Nucleus accumbens (tissue), 56 donors: ENCODE measurements at regions not wholly inside any gene's neighbourhood (a gene's known extent, or its start where the extent isn't known, plus 50 kb on each side); places are given as distances from the start of the nearest gene placed in this dataset.
"Not testable (repeated sequence)": the region's sequence is repeated elsewhere in the genome, so short reads cannot be mapped to it uniquely, and the experiment has no call there.

Experiments used
- DNase-seq, 56 donors: peaks; one replicate each; lab custom pipeline; 2025; lab: John Stamatoyannopoulos, UW

DNA sequence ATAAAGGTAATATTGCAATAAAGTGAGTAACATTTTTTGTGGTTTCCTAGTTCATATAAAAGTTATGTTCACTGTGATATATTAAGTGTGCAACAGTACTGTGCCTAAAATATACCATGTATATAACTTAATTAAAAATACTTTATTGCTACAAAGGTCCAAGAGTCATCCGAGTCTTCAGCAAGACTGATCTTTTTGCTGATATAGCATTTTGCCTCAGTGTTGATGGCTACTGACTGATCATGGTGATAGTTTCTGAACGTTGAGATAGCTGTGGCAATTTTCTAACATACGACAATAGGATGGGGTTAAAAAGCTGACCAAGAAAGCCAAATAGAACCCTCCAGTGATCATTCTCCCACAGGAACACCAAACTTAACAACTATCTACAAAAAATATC lies 1302.7 kb downstream of the TECRL start:
- DNase-seq: no peak

DNA sequence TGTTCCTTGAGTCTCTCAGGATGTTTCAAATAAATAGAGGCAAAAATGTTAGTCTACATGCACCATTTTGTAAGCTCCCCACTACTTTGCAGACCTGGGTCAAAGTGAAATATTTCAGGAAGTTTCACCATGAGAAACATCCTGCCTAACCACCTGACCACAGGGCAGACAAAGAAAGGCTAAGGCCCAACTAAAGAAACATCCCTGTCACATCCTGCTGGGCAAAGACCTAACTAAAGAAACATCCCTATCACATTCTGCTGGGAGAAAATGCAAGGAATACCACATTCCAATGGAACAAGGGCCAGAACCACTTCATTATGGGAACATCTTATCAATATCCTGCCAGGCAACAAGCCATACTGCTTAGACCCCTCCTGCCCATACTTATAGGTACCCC lies 1303.4 kb downstream of the TECRL start:
- no peak for DNase-seq

DNA sequence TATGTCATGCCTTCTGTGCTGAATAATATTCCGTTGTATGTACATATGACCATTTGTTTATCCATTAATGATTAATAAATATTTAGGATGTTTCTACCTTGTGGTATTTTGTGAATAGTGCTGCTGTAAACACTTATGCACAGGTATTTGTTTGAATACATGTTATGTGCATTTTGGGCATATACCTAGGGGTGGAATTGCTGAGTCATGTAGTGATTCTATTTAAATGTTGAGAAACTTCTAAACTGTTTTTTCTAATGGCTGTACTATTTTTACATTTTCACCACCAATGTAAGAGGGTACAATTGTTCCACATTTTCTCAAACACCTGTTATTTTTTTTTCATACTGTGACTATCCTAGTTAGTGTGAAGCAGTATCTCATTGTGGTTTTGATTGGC lies 1318.6 kb downstream of the TECRL start:
- DNase-seq: no peak

DNA sequence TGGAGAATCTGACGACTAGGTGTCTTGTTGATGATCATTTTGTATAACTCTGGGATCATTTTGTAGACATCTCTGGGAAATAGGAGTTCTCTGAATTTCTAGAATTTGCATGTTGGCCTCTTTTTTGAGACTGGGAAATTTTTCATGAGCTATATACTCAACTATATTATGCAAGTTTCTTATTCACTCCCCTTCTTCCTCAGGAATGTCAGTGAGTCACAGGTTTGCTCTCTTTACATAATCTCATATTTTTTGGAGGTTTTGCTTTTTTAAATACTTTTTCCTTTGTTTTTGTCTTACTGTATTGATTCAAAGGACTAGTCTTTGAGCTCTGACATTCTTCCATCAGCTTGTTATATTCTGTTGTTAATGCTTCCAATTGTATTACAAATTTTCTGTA lies 1324.2 kb downstream of the TECRL start:
- no peak for DNase-seq

DNA sequence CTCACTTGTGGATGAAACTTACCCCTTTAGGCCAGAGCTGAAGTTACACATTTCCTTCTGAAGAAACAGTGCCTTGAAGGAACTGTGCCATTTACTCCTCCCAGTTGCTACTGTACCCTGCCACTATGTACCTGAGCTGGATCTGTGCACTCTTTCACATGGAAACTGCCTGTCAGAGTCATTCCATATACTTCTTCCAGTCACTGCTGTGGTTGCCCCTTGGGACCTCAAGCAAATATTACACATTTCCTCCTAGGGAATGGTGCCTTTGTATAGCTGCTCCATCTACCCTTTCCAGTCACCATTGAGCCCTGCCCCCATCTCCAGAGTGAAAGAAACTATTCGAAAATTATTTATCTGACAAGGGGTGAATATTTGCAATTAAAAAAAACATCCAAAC lies 1328.3 kb downstream of the TECRL start:
- DNase-seq: no peak

DNA sequence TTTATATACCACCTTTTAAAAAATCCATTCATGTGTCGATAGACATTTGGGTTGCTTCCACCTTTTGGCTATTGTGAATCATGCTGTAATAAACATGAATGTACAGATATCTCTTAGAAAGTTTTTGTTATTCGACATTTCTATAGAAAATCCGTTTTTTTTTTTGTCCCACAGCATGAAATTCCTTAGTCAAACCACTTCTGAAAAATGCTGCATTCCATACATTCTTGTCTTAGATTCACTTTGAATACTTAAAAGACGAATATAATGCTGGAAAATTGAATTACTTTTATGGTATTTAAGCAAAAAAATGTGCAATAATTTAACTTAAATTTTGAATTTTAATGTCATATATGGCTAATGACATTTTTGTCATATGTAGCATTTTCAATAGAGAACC lies 1345.5 kb downstream of the TECRL start:
- DNase-seq: no peak

DNA sequence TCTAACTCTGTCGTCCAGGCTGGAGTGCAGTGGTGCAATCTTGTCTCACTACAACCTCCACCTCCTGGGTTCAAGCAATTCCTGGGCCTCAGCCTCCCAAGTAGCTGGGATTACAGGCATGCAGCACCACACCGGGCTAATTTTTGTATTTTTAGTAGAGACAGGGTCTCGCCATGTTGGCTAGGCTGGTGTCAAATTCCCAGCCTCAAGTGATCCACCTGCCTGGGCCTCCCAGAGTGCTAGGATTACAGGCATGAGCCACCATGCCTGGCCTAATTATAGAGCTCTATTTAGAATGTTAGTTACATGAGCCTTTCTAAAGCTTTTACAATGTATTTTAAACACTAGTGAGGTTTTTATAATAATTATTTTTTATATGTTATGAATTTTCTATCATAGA lies 1346.4 kb downstream of the TECRL start:
- DNase-seq: not testable (repeated sequence)

DNA sequence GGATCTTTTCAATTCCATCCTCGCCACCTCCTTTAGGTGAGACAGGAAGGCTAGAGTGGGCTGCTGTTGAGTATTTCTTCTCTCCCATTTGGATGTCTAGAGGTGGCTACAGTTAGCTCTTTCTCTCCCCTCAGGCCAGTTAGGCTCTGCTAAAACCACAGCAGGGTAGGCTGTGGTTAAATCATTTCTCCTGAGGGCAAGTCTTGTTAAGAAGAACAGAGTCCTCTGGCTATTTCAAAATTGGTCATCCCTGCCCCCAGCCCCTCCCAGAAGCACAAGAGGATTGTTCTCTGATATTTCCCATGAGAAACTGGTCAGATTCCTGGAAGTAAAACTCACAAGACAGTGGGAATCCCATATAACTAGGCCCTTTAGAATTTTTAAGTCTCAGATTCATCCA lies 1359.5 kb downstream of the TECRL start:
- DNase-seq: no peak

DNA sequence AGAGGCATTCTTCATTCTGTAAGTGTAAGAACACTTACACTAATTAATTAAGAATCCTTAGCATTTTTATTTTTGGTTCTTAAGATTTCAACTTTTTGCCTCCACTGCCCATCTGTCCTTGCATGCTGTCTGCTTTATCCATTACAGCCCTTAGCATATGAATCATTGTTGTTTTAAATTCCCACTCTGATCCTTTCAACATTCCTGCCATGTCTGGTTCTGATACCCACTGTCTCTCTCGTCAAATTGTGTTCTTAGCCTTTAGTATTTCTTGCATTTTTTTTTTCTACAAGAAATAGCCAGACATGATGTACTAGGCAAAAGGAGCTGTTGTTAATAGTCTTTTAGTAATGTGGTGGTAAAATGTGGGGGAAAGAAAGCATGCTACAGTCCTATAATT lies 1360.0 kb downstream of the TECRL start:
- DNase-seq: no peak

DNA sequence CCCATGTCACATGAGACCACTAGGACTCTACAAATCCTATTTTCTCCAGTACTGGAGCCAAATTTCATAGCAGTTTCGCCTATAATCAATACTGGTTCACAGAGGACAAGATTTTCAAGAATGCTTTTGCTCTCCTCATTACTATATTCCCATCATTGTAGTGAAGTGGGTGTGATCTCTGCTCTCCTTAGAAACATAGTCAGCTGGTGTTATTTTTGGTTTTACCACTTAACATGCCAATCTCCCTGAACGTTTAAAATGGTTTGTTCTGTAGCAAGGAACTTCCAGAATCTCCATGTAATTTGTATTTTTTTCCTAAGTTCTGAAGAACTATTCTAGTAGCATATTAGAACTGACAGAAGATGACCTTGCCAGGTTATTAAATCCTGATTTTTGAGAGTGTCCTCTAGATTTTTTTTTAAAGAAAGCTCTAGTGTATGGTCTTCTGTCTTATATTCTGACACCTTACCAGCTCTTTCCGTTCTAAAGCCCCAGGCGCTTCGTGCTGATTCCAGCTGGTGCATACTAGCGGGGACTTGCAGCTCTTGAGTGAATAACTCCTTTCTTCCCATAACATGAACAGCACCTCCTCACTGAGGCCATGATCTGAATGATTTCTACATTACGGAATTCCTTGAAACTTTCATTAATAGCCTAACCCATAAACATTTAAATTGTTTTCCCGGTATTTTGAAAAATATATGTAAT lies 1372.9 kb downstream of the TECRL start:
- DNase-seq: no peak

DNA sequence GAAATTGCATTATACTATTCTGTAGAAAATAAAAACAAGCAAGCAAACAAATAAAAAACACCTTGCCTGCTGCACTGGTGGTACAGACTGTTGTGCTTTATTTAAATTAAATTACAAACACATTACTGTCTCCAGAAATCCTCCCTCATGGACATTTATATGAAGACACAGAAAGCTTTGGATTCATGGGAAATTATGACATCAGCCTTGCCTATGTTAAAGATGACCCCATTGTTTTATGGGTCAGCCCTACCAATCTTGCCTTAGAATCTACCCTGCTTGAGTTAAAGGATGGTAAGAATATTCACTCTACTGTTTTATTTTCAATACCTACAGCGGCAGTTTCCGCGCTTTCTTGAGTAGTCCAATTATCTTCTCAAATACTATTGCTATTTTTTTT lies 1379.9 kb downstream of the TECRL start:
- DNase-seq: no peak

DNA sequence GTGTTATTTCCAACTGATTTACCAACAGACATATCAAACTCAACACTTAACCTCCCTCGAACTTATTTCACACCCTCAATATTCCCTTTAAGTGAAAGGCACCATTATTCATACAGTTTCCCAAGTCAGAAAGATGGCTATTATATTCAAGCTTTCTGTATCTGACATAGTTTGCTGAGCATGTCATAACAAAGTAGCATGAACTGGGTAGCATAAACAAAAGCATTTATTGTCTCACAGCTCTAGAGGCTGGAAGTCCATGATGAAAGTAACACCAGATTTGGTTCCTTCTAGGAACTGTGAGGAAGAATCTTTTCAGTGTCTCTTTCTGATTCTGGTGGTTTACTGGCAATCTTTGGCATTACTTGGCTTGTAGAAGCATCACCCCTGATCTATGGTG lies 1388.6 kb downstream of the TECRL start:
- DNase-seq: no peak

DNA sequence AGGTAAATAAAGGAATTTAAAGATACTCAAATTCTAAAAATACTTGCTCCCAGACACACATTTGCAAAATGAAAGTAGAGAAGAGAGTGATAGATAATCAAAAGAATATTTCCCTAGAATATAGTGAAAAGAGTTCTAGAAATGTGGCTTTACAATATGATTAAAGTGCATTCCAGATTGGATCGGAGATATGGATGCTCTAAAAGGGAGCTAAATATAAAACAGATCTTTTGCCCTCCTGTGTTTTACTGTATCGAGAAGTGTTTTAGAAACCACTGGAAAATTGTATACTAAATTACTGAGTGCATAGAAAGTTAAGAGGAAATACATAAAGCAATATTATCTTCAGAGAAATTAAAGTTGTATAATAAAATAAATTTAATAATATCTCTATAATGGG lies 1392.0 kb downstream of the TECRL start:
- DNase-seq: no peak

DNA sequence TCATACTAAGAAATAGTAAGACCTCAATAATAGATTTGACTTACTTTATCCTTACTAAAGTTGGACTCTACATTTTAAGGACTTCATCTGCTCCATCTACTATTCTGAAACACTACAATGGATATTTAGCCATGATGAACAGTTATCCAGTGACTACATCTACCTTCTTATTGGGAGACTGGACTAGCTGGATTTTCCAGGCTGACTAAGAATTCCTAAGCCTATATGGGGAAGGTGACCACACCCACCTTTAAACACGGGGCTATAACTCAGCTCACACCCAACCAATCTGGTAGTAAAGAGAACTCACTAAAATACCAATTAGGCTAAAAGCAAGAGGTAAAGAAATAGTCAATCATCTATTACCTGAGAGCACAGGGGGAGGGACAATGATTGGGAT lies 1438.4 kb downstream of the TECRL start:
- DNase-seq: no peak

DNA sequence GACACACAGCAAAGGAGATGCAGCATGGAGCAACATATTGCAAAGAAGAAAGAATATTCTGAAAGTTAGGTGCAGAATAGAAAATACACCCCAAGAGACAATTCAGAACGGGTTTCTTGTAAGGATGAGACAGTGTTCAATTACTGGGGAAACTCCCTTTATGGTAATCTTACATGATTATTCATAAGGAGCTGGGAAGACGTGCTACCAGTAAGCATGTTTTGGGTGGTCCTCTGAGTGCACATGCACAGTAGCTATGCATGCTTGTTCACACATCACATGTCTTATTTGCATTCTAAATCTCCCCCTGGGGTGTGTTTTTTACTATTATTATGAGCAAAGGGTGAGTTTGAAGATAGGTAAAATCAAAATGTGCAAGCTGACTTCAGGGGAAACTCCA lies 1448.8 kb downstream of the TECRL start:
- DNase-seq: no peak

DNA sequence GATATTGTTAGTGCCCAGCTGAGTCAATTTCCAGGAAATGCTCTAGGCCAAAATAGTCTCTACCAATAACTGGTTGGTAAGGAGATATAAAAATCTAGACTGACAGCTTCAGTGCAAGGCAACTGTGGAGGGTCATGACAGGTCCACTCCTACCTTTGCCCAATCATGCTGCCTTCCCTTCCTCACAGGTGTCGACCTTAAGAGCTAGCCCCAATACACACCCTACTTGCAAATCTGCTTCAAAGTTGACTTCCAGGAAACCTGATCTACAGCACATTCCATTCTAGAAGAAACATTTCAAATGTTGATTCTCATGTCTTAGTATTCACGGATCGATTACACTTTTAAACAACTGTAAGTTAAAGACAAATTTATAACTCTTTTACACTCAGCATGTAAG lies 1455.5 kb downstream of the TECRL start:
- DNase-seq: no peak

DNA sequence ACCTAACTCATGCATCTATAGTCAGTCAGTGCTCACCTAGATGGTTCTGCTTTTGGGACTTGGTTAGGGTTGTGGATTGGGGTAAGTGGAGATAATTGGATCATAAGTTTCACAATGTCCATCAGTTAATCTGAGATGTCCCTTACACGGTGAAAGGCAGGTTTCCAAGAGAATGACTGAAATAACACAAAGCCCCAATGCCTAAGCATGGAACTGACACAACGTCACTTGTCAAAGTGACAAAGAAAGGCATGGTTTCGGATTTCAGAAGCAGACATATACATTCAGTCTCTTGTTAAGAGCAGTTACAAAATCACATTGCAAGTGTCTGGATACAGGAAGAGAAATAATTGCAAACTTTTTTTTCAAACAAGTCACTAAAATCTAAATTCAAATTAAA lies 1456.9 kb downstream of the TECRL start:
- DNase-seq: no peak

DNA sequence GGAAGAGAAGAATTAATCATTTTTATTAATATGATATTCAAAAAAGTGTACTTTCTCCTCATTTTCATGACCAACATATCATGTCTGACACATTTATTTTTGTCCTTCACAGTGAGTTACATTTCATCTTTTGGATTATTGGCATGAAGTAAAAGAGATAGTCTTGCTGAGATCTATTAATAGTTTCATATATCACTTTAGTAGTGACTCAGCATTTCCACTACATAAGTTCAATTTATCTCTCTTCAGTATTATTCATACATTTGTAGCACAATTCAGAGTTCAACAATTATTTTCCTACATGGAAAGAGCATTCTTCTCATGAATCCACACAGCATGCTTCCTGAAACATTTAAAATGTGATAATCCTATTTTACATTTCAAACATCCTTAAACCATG lies 1461.1 kb downstream of the TECRL start:
- no peak for DNase-seq

DNA sequence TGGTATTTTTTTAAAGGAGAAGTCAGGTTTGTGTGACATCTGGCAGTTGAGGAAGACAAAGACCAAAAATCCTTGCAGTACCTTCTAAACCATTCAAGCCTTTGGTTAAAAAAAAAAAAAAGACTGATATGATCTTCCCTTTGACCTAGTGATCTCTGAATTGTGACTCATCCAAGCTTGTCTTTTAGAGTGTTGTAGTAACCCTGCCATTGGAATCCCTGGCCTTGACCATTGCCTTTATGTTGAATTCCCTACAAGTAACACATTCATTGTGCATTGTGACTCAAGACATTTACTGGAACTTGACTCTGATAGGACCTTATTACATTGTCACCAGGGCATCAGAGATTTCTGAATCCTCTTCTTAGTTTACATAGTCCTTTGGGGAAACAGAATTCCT lies 1469.0 kb downstream of the TECRL start:
- DNase-seq: no peak

DNA sequence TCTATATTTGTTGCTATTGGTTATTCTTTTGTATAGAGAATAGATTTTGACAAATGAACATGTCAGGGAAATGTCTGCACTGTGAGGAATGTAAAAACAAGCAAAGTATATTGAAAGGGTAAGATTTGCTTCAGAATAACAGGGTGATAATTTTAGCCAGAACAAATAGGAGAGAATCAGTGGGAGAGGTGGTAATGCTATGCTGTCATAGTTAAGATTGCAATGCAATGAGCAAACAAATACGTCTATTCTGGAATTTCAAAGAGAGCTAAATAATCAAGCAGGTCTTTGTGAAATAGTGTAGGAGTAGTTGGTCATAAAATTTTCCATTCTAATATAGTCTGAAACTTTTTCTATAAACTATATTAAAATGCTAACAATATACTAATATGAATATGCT lies 1478.4 kb downstream of the TECRL start:
- DNase-seq: no peak

DNA sequence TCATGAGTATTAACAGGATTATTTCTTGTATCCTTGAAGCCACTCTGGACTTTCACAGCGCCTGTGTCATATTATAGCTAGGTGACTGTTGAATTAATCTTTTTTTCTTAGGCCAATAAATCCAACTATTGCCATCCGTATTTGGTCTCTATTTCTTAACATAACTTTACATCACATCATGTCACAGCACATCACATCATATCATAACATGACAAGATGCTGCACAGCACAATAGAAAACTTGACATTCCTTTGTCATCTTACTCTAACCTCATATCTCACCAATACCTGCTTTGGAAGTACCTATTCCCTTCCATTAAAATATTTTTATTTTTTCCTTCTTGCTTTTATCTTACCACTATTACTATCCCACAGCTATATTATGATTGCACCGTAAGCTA lies 1480.8 kb downstream of the TECRL start:
- no peak for DNase-seq

DNA sequence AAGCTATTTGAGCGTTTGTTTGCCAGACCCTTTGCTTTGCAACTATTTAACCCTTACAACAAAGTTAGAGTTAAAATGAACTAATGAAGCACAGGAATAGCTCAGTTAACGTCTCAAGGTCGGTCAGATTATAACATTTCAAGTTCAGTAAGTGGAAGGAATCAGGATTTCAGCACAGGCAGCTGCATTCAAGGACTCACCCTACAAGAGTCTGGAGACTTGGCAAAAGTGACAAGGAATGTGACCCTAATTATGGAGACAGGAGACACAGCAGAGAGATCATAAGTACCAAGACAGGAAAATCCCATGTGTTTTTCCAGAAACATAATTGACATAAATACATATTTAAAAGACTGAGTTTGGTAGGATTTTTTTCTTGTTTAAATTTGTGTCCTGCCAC lies 1481.7 kb downstream of the TECRL start:
- DNase-seq: no peak

DNA sequence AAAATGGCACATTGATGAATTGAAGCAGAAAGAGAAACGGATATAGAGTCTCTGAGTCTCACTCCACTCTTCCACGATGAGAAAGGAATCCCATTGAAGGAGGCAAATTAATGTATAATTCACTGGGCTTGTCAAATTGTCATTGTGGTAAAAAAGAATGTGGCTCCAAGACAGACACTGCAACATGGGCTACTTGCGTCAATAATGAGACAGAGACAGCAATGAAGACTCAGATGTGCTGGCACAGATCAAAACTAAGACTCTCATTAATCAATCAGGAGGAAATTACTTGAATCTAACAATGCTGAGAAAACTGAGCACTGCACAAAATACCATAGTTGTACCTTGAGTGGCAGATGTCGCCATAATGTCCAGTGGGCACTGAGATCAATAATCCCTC lies 1485.5 kb downstream of the TECRL start:
- DNase-seq: no peak
